Glomerular endothelial cell (primary cell): ENCODE measurements at regions not wholly inside any gene's neighbourhood (a gene's known extent, or its start where the extent isn't known, plus 50 kb on each side); places are given as distances from the start of the nearest gene placed in this dataset.

Source experiments
- DNase-seq: peaks from one replicate; pipeline ENCODE4 v3.0.0-alpha.2; 2011; ENCODE audit warnings: low read depth, low spot score; ENCODE audit errors: extremely low read depth

- no peak for DNase-seq
These were observed 76.4 kb downstream of the RHOB start for GRCh38 chr2:20523073-20523798.

- no peak for DNase-seq
These were observed 76.9 kb downstream of the RHOB start for GRCh38 chr2:20523799-20524187.

- no peak for DNase-seq
These were observed 77.7 kb downstream of the RHOB start for GRCh38 chr2:20524412-20525040.

GRCh38 chr2:20525041-20526035 lies 78.5 kb downstream of the RHOB start:
- no peak for DNase-seq

GRCh38 chr2:20526160-20526559 lies 79.3 kb downstream of the RHOB start:
- DNase-seq, result no peak

GRCh38 chr2:20526708-20527107 lies 79.8 kb downstream of the RHOB start:
- no peak for DNase-seq

GRCh38 chr2:20528713-20529112 lies 81.8 kb downstream of the RHOB start:
- DNase-seq, result no peak

GRCh38 chr2:20530520-20530919 lies 83.6 kb downstream of the RHOB start:
- no peak for DNase-seq

GRCh38 chr2:20531633-20532262 lies 84.9 kb downstream of the RHOB start:
- no peak for DNase-seq

GRCh38 chr2:20532634-20533437 lies 86.0 kb downstream of the RHOB start:
- DNase-seq, result no peak

GRCh38 chr2:20533993-20534622 lies 87.2 kb downstream of the RHOB start:
- no peak for DNase-seq

- no peak for DNase-seq
These were observed 88.3 kb downstream of the RHOB start for GRCh38 chr2:20534913-20535801.

- DNase-seq, result no peak
These were observed 89.9 kb downstream of the RHOB start for GRCh38 chr2:20536619-20537422.

- no peak for DNase-seq
These were observed 90.8 kb downstream of the RHOB start for GRCh38 chr2:20537423-20538307.

GRCh38 chr2:20538308-20539132 lies 91.6 kb downstream of the RHOB start:
- DNase-seq, result no peak

- DNase-seq, result no peak
These were observed 92.4 kb downstream of the RHOB start for GRCh38 chr2:20539133-20539719.
